ENCODE measurements at regions not wholly inside any gene's neighbourhood (a gene's known extent, or its start where the extent isn't known, plus 50 kb on each side); places are given as distances from the start of the nearest gene placed in this dataset.

- Histone ChIP-seq H3K4ac (ENCODE audit: low read depth, low read length) (no peak overlapping the region), H3K4me2 (ENCODE audit: insufficient read depth, insufficient read length, low read length) (no peak overlapping the region), H3K27ac (ENCODE audit: insufficient read length, low read depth, low read length) (no peak overlapping the region), H3K18ac (ENCODE audit: insufficient read length, low read depth, low read length) (no peak overlapping the region), H2BK120ac (ENCODE audit: low read depth, low read length, poor library complexity, severe bottlenecking) (no peak overlapping the region), H4K20me1 (ENCODE audit: control insufficient read depth, insufficient read depth, insufficient read length) (no peaks in the 10 kb centered on the region), H3K14ac (ENCODE audit: insufficient read depth, low read length) (no peak overlapping the region), H4K5ac (ENCODE audit: insufficient read length, low read depth, low read length) (no peak overlapping the region), H4K91ac (ENCODE audit: insufficient read length, low read depth, low read length) (no peak overlapping the region), H3K4me1 (ENCODE audit: insufficient read depth, low read length) (no peaks in the 10 kb centered on the region), H4K8ac (replicated peaks; ENCODE audit: insufficient read length, low read depth, low read length) (no peak overlapping the region), H3K23me2 (ENCODE audit: insufficient read length, low read depth, low read length, poor library complexity, severe bottlenecking) (no peaks in the 10 kb centered on the region), H2AK5ac (ENCODE audit: insufficient read length, low read length) (no peak overlapping the region), H3T11ph (ENCODE audit: low read length) (no peak overlapping the region), H3K79me2 (ENCODE audit: insufficient read depth, low read length) (no peaks in the 10 kb centered on the region), H3K9ac (ENCODE audit: extremely low read depth, insufficient read length, low read length) (no peak overlapping the region), H2BK20ac (ENCODE audit: low read depth, low read length, poor library complexity, severe bottlenecking) (no peak overlapping the region), H2AFZ (ENCODE audit: low read length) (no peak overlapping the region), H2BK15ac (ENCODE audit: low read depth, low read length) (no peak overlapping the region), H3K27me3 (ENCODE audit: insufficient read depth, low read length) (no peaks in the 10 kb centered on the region), H3K23ac (ENCODE audit: insufficient read length, low read depth, low read length) (no peak overlapping the region), H3K9me3 (ENCODE audit: control insufficient read depth, low read depth, low read length) (no peaks in the 10 kb centered on the region), H2BK5ac (ENCODE audit: insufficient read length, low read length) (no peak overlapping the region), H2BK12ac (ENCODE audit: insufficient read length, low read depth, low read length) (no peak overlapping the region), H3K56ac (ENCODE audit: insufficient read length, low read depth, low read length) (no peak overlapping the region), H3K79me1 (ENCODE audit: insufficient read depth, low read depth, low read length, poor library complexity, severe bottlenecking) (no peaks in the 10 kb centered on the region)
- no peak overlapping the region for H3K27ac Mint-ChIP-seq
- no peaks in the 10 kb centered on the region for H3K36me3 Mint-ChIP-seq (ENCODE audit: insufficient read depth in 1 of 3, low read depth in 3 of 3)
- no CpG with 5 or more reads among the region's 2 CpGs for WGBS (ENCODE audit: extremely low coverage, insufficient read length, low lambda C conversion rate)
- DNase-seq = no peak
- no peaks in the 10 kb centered on the region for H3K9me3 Mint-ChIP-seq
- TF ChIP-seq, protein P1, sequence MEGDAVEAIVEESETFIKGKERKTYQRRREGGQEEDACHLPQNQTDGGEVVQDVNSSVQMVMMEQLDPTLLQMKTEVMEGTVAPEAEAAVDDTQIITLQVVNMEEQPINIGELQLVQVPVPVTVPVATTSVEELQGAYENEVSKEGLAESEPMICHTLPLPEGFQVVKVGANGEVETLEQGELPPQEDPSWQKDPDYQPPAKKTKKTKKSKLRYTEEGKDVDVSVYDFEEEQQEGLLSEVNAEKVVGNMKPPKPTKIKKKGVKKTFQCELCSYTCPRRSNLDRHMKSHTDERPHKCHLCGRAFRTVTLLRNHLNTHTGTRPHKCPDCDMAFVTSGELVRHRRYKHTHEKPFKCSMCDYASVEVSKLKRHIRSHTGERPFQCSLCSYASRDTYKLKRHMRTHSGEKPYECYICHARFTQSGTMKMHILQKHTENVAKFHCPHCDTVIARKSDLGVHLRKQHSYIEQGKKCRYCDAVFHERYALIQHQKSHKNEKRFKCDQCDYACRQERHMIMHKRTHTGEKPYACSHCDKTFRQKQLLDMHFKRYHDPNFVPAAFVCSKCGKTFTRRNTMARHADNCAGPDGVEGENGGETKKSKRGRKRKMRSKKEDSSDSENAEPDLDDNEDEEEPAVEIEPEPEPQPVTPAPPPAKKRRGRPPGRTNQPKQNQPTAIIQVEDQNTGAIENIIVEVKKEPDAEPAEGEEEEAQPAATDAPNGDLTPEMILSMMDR (conservative IDR thresholded peaks at IDR 0.05) = no peak
- H3K4me3 Mint-ChIP-seq = no peak overlapping the region
- H3K27me3 Mint-ChIP-seq (ENCODE audit: low read depth) = no peaks in the 10 kb centered on the region
- no peaks in the 10 kb centered on the region for H3K4me1 Mint-ChIP-seq
Measured at GRCh38 chr4:57866468-57867171, 756.4 kb upstream of the IGFBP7 start.
